ENCODE measurements at regions not wholly inside any gene's neighbourhood (a gene's known extent, or its start where the extent isn't known, plus 50 kb on each side); places are given as distances from the start of the nearest gene placed in this dataset.

DNA sequence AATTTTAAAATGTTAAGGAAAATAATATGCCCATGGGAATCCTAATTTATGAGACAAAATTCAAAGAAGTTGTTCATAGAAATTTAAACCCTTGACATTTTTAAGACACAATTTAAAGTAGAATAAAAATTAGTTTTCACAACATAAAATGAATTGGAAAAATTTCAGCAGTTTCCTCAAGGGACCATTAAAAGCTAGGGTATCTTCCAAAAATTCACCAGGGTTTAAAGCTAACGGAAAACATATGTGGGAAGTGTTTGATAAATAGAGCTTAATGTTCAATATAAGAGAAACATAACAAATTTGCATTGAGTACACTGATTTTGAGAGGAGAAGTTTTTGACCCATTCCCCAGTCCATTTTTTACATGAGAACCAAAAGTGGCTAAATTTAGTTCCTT lies 228.9 kb upstream of the TTC29 start:
- H3K36me3 Mint-ChIP-seq (ENCODE audit: low read depth), result no peaks in the 10 kb centered on the region
- H3K27ac Mint-ChIP-seq, result no peak overlapping the region
- no peak overlapping the region for H3K4me3 Mint-ChIP-seq
- intact Hi-C loops (cut with micrococcal nuclease), result no loop called here
- DNase-seq, result no peak
- no peaks in the 10 kb centered on the region for H3K27me3 Mint-ChIP-seq
- H3K4me1 Mint-ChIP-seq, result no peaks in the 10 kb centered on the region
- no peaks in the 10 kb centered on the region for H3K9me3 Mint-ChIP-seq

DNA sequence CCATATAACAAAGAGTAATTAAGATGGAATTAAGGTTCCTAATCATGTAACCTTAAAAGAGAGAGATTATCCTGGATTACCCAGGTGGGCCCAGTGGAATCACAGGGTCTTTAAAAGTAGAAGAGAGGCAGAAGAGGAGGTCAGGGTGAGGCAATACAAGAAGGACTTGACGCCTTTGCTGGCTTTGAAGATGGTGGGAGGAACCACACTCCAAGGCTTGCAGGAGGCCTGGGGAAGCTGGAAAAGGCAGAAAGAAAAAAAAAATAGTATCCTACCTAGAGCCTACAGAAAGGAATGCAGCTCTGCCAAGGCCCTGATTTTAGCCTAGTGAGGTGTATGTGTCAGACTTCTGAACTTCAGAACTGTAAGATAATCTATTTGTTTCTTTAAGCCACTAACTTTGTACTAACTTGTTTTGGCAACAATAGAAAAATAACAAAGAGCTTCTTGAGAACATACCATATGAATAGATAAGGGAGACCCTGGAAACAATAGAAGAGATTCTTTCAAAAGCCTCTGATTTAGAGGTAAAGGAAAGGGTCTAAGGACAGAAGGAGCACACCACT lies 229.9 kb upstream of the TTC29 start:
- H3K27me3 Mint-ChIP-seq, result no peaks in the 10 kb centered on the region
- H3K4me1 Mint-ChIP-seq, result no peaks in the 10 kb centered on the region
- H3K4me3 Mint-ChIP-seq, result no peak overlapping the region
- intact Hi-C loops (cut with micrococcal nuclease), result no loop called here
- no peaks in the 10 kb centered on the region for H3K36me3 Mint-ChIP-seq (ENCODE audit: low read depth)
- DNase-seq, result no peak
- no peaks in the 10 kb centered on the region for H3K9me3 Mint-ChIP-seq
- H3K27ac Mint-ChIP-seq, result no peak overlapping the region

DNA sequence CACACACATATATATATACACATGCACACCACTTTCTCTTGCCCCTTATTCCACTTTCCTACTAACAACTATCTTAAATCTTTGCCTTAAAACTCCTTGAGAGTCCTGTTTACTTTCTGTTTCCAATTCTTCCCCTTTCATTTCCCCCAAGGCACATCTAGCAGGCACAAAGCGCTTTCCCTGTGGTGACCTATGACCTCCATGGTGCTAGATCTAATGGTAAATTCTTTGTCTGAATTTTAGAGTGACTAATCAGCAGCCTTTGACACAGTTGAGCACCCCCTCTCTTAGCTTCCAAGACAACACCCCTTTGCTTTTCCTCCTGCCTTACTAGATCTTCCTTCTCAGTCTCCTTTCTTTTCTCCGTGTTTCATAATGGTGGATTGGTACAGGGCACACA lies 236.4 kb upstream of the TTC29 start:
- no peaks in the 10 kb centered on the region for H3K27me3 Mint-ChIP-seq
- H3K4me3 Mint-ChIP-seq, result no peak overlapping the region
- no peak for DNase-seq
- H3K4me1 Mint-ChIP-seq, result no peaks in the 10 kb centered on the region
- H3K27ac Mint-ChIP-seq, result no peak overlapping the region
- H3K36me3 Mint-ChIP-seq (ENCODE audit: low read depth), result no peaks in the 10 kb centered on the region
- intact Hi-C loops (cut with micrococcal nuclease), result no loop called here
- peaks cover 4% of the 10 kb centered on the region for H3K9me3 Mint-ChIP-seq

GRCh38 chr4:147192679-147193078 lies 247.0 kb upstream of the TTC29 start:
- no peaks in the 10 kb centered on the region for H3K4me1 Mint-ChIP-seq
- no peak overlapping the region for H3K27ac Mint-ChIP-seq
- H3K9me3 Mint-ChIP-seq, result peaks cover 4% of the 10 kb centered on the region
- H3K27me3 Mint-ChIP-seq, result no peaks in the 10 kb centered on the region
- no peak overlapping the region for H3K4me3 Mint-ChIP-seq
- DNase-seq, result no peak
- H3K36me3 Mint-ChIP-seq (ENCODE audit: low read depth), result no peaks in the 10 kb centered on the region
- intact Hi-C loops (cut with micrococcal nuclease), result no loop called here

DNA sequence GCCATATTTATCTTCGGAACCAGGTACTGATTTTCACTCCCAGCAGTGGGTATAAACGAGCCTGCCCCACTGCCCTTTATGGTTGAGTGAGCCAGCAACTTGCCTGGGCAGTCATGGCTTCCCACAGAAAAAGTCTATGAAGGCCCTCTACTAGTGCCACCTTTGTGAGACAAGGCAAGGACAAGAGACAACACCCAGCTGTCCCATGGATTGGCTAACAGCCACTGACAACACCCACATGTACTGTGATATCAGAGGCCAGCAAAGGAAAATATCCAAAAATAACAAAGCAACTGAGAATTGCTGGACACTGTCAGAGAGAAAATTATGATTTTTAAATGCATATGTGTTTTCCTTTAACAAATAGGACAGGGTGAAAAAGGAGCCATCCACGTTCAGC lies 248.4 kb upstream of the TTC29 start:
- Mint-ChIP-seq H3K27me3 (no peaks in the 10 kb centered on the region), H3K36me3 (ENCODE audit: low read depth) (no peaks in the 10 kb centered on the region), H3K9me3 (no peaks in the 10 kb centered on the region), H3K4me3 (no peak overlapping the region), H3K4me1 (no peaks in the 10 kb centered on the region), H3K27ac (no peak overlapping the region)
- no peak for DNase-seq
- intact Hi-C loops (cut with micrococcal nuclease), result no loop called here

DNA sequence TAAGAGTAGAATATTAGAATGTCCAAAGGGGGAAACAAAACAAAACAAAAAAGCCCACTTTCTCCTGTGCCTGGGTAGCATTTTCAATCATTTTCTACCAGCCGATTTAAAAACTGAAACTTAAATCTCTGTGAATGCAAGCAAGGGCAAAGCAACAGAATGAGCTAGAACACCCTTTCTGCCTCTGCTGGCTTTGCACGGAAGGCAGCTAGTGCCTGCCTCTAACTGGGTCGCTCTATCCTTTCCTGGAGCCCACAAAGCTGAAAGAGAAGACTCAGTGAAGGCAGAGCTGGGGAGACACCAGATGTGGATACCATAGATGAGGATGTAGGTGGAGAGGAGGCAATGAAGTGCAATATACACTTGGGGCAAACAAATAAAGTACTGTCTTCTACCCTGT lies 248.9 kb upstream of the TTC29 start:
- Mint-ChIP-seq H3K9me3 (no peaks in the 10 kb centered on the region), H3K4me3 (no peak overlapping the region), H3K27me3 (no peaks in the 10 kb centered on the region), H3K36me3 (ENCODE audit: low read depth) (no peaks in the 10 kb centered on the region), H3K4me1 (no peaks in the 10 kb centered on the region), H3K27ac (no peak overlapping the region)
- no peak for DNase-seq
- intact Hi-C loops (cut with micrococcal nuclease), result no loop called here

GRCh38 chr4:147195386-147195785 lies 249.7 kb upstream of the TTC29 start:
- H3K4me1 Mint-ChIP-seq, result no peaks in the 10 kb centered on the region

GRCh38 chr4:147198411-147199051 lies 252.9 kb upstream of the TTC29 start:
- Mint-ChIP-seq H3K4me3 (no peak overlapping the region), H3K9me3 (no peaks in the 10 kb centered on the region), H3K27ac (no peak overlapping the region), H3K36me3 (ENCODE audit: low read depth) (no peaks in the 10 kb centered on the region), H3K4me1 (no peaks in the 10 kb centered on the region), H3K27me3 (no peaks in the 10 kb centered on the region)
- DNase-seq, result no peak
- intact Hi-C loops (cut with micrococcal nuclease), result no loop called here

More at GRCh38 chr4:147195386-147195785, 249.7 kb upstream of the TTC29 start:
- Mint-ChIP-seq H3K36me3 (ENCODE audit: low read depth) (no peaks in the 10 kb centered on the region), H3K27me3 (no peaks in the 10 kb centered on the region), H3K4me3 (no peak overlapping the region), H3K27ac (no peak overlapping the region), H3K9me3 (no peaks in the 10 kb centered on the region)
- DNase-seq, result no peak
- intact Hi-C loops (cut with micrococcal nuclease), result no loop called here

DNA sequence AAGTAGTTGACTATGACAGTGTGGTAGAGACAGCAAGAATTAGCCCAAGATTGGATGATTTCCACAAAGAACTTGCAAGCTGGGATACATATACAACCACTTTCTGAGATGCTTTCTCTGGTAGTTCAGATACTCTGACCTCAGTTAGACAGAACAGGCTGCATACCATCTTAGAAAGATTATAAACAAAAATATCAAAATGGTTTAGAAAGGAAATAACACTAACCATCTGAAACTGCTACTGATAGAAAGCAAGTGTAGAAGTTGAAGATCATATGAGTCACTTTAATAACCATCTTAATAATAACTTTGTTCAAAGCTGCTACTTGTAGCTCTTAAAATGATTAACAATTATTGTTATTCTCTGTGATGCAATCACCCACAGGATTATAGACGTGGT lies 255.4 kb upstream of the TTC29 start:
- H3K36me3 Mint-ChIP-seq (ENCODE audit: low read depth), result no peaks in the 10 kb centered on the region
- no peaks in the 10 kb centered on the region for H3K4me1 Mint-ChIP-seq
- H3K27me3 Mint-ChIP-seq, result no peaks in the 10 kb centered on the region
- H3K9me3 Mint-ChIP-seq, result no peaks in the 10 kb centered on the region
- no peak overlapping the region for H3K27ac Mint-ChIP-seq
- no peak for DNase-seq
- no peak overlapping the region for H3K4me3 Mint-ChIP-seq
- intact Hi-C loops (cut with micrococcal nuclease), result no loop called here

GRCh38 chr4:147206807-147207206 lies 261.1 kb upstream of the TTC29 start:
- DNase-seq, result no peak
- H3K9me3 Mint-ChIP-seq, result no peaks in the 10 kb centered on the region
- H3K27me3 Mint-ChIP-seq, result no peaks in the 10 kb centered on the region
- H3K27ac Mint-ChIP-seq, result no peak overlapping the region
- intact Hi-C loops (cut with micrococcal nuclease), result no loop called here
- H3K36me3 Mint-ChIP-seq (ENCODE audit: low read depth), result no peaks in the 10 kb centered on the region
- H3K4me3 Mint-ChIP-seq, result no peak overlapping the region
- no peaks in the 10 kb centered on the region for H3K4me1 Mint-ChIP-seq

DNA sequence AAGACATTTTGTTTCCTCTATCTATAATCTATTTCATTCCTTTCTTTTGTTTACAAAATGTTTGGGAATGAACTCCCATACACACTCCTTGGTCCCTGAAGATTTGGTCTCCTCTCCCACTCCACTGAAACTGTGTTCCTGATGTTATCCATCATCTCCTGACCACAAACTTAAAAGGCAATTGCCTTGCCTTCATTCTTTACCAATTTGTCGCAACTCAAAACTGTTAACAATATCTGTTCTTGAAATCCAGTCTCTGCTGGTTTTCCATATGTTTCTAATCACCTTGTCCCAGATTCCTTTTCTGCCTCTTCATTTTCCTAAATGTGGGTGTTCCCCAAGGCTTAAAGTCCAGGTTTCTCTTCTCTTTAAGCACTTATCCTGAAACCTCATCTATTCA lies 262.2 kb upstream of the TTC29 start:
- Mint-ChIP-seq H3K27ac (no peak overlapping the region), H3K27me3 (no peaks in the 10 kb centered on the region), H3K4me3 (no peak overlapping the region), H3K4me1 (no peaks in the 10 kb centered on the region), H3K9me3 (no peaks in the 10 kb centered on the region), H3K36me3 (ENCODE audit: low read depth) (no peaks in the 10 kb centered on the region)
- intact Hi-C loops (cut with micrococcal nuclease), result no loop called here
- no peak for DNase-seq

- DNase-seq, result no peak
- no peaks in the 10 kb centered on the region for H3K4me1 Mint-ChIP-seq
- no peaks in the 10 kb centered on the region for H3K27me3 Mint-ChIP-seq
- H3K4me3 Mint-ChIP-seq, result no peak overlapping the region
- H3K9me3 Mint-ChIP-seq, result no peaks in the 10 kb centered on the region
- H3K36me3 Mint-ChIP-seq (ENCODE audit: low read depth), result no peaks in the 10 kb centered on the region
- no peak overlapping the region for H3K27ac Mint-ChIP-seq
- intact Hi-C loops (cut with micrococcal nuclease), result no loop called here
These were observed 263.2 kb upstream of the EDNRA start for GRCh38 chr4:147217655-147218054.

GRCh38 chr4:147219145-147219544 lies 261.8 kb upstream of the EDNRA start:
- H3K9me3 Mint-ChIP-seq, result no peaks in the 10 kb centered on the region
- intact Hi-C loops (cut with micrococcal nuclease), result no loop called here
- H3K27ac Mint-ChIP-seq, result no peak overlapping the region
- no peaks in the 10 kb centered on the region for H3K27me3 Mint-ChIP-seq
- H3K36me3 Mint-ChIP-seq (ENCODE audit: low read depth), result no peaks in the 10 kb centered on the region
- no peaks in the 10 kb centered on the region for H3K4me1 Mint-ChIP-seq
- H3K4me3 Mint-ChIP-seq, result no peak overlapping the region
- DNase-seq, result no peak

DNA sequence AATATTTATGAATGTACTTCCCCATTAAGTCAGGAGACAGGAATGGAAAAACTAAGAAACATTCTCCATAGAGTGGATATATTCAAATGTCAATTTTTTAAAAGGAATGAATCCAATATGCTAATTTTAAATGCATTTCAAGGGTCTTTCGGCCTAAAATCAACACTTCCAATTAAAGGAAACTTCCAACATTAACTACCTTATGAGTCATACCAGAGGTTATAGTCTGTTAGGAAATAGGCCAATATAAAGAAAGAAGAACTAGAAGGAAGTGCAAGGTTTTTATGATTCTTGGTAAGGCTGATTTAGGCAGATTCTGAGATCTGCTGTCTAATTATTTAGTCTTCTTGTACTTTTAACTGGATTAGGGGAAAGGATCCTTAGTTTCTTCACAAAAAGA lies 260.1 kb upstream of the EDNRA start:
- DNase-seq, result no peak
- no peak overlapping the region for H3K27ac Mint-ChIP-seq
- no peak overlapping the region for H3K4me3 Mint-ChIP-seq
- intact Hi-C loops (cut with micrococcal nuclease), result no loop called here
- H3K36me3 Mint-ChIP-seq (ENCODE audit: low read depth), result no peaks in the 10 kb centered on the region
- H3K27me3 Mint-ChIP-seq, result no peaks in the 10 kb centered on the region
- H3K9me3 Mint-ChIP-seq, result no peaks in the 10 kb centered on the region
- no peaks in the 10 kb centered on the region for H3K4me1 Mint-ChIP-seq

DNA sequence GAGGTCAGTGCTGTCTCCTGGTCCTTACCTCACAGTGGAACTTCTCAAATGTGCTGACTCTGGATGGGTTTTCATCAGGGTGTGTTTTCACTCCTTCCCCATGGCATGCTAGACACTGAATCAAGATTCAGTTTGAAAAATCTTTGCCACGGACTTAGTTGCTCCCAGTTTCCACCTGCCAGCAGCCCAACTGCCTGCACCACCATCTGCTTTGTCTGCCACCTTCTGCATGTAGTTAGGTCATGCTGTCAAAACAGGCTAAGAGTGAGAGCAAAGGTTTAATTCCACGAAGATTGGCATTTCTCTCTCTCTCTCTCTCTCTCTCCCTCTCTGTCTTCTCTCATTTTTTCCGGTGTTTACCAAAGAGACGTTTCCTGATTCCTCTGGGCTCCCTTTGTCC lies 258.0 kb upstream of the EDNRA start:
- Mint-ChIP-seq H3K4me3 (no peak overlapping the region), H3K27me3 (no peaks in the 10 kb centered on the region), H3K4me1 (no peaks in the 10 kb centered on the region), H3K27ac (no peak overlapping the region), H3K36me3 (ENCODE audit: low read depth) (no peaks in the 10 kb centered on the region), H3K9me3 (no peaks in the 10 kb centered on the region)
- DNase-seq, result no peak
- intact Hi-C loops (cut with micrococcal nuclease), result no loop called here
